ENCODE measurements at regions not wholly inside any gene's neighbourhood (a gene's known extent, or its start where the extent isn't known, plus 50 kb on each side); places are given as distances from the start of the nearest gene placed in this dataset.

DNA sequence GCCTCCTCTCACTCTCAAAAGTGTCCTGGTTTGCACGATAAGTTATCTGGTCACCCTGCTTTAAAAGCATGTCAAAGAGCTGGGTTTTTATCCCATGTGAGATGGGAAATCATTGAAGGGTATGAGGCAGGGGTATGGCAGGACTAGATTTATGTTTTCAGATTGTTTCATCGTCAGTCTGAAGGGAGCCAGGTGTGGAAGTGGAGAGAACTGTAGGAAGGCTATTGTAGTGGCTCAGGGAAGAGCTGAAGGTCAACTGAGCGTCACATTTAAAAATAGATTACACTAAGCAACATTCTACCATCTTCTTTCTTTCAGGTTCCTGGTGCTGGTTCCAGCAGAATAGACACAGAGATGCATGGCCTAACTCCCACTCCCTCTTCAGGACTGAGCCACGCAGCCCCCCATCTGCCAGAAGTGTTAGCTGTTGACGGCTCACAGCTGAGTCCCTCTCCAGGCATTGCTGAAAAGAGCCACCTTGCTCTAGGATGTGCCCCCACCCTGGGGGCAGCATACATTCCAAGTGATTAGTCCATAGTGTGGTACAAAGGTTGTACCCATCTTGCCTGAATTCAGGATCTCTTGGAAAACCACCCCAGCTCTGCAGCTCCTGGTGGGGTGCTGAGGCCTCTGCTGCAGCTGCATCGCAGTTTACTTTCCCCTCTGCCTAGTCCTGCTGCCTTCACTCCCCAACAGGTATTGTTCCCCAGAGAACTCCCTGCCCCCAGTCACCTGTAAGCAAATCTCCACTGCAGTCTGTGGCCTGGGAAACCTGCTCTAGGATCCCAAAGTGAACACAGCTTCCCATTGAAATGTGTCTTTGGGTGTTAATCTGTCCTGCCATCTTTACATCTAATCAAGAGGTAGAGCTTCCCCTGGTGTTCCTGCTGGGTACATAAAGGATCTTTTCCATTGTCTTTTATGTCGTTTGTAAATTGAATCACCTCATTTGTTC is 79.5 kb upstream of the KLF7 start:
- H3F3A ChIP-seq (ENCODE audit: insufficient read depth, low read length, poor library complexity, severe bottlenecking), result no peaks in the 10 kb centered on the region
- H3K4me3 ChIP-seq (ENCODE audit: low read length), result no peak overlapping the region
- no peaks in the 10 kb centered on the region for H3K36me3 ChIP-seq (ENCODE audit: insufficient read depth, low read length)
- no peak overlapping the region for H3K4me2 ChIP-seq (ENCODE audit: low read length)
- no peaks in the 10 kb centered on the region for H3K79me2 ChIP-seq (replicated peaks; ENCODE audit: insufficient read depth, low read length)
- no peaks in the 10 kb centered on the region for H3K9me3 ChIP-seq (ENCODE audit: low read length)
- TF ChIP-seq EP300 (conservative IDR thresholded peaks at IDR 0.05; ENCODE audit: poor library complexity, severe bottlenecking) (no peak), MXI1 (conservative IDR thresholded peaks at IDR 0.05; ENCODE audit: poor library complexity, severe bottlenecking) (no peak)
- no peaks in the 10 kb centered on the region for H4K20me1 ChIP-seq (ENCODE audit: insufficient read depth)
- H2AFZ ChIP-seq (ENCODE audit: low read depth, low read length), result no peak overlapping the region
- no peak overlapping the region for H3K9ac ChIP-seq (ENCODE audit: low read length)
- no peaks in the 10 kb centered on the region for H3K9me2 ChIP-seq (ENCODE audit: insufficient read depth, low read length)
- no peaks in the 10 kb centered on the region for H3K27me3 ChIP-seq (ENCODE audit: insufficient read depth, low read depth, low read length)
- no peak overlapping the region for H3K27ac ChIP-seq (ENCODE audit: low read length)

DNA sequence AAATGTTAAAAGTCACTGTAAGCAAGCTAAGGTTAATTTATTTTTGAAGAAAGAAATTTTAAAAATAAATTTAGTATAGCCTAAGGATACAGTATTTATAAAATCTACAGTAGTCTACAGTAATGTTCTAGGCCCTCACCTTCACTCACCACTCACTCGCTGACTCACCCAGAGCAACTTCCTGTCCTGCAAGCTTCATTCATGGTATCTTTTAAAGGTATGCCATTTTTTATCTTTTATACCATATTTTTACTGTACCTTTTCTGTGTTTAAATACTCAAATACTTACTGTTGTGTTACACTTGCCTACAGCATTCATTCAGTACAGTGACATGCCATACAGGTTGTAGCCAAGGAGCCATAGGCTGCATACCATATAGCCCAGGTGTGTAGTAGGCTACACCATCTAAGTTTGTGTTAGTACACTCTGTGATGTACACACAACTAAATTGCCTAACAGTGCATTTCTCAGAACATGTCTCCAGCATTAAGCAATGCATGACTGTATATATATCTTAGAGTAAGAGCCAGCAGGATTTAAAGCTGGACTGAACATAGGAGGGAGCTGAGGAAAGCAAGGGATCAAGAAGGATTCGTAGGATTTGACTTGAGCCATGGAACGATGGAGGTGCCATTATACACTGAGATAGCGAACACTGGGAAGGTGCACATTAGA is 83.1 kb upstream of the KLF7 start:
- Histone ChIP-seq H3K36me3 (ENCODE audit: insufficient read depth, low read length) (no peaks in the 10 kb centered on the region), H3K4me3 (ENCODE audit: low read length) (no peak overlapping the region), H3K27ac (ENCODE audit: low read length) (no peak overlapping the region), H3K4me2 (ENCODE audit: low read length) (no peak overlapping the region), H2AFZ (ENCODE audit: low read depth, low read length) (no peak overlapping the region), H3K27me3 (ENCODE audit: insufficient read depth, low read depth, low read length) (no peaks in the 10 kb centered on the region), H3K79me2 (replicated peaks; ENCODE audit: insufficient read depth, low read length) (no peaks in the 10 kb centered on the region), H3F3A (ENCODE audit: insufficient read depth, low read length, poor library complexity, severe bottlenecking) (no peaks in the 10 kb centered on the region), H3K9ac (ENCODE audit: low read length) (no peak overlapping the region), H3K9me2 (ENCODE audit: insufficient read depth, low read length) (no peaks in the 10 kb centered on the region), H3K9me3 (ENCODE audit: low read length) (no peaks in the 10 kb centered on the region), H4K20me1 (ENCODE audit: insufficient read depth) (no peaks in the 10 kb centered on the region)
- TF ChIP-seq MXI1 (conservative IDR thresholded peaks at IDR 0.05; ENCODE audit: poor library complexity, severe bottlenecking), result no peak
- TF ChIP-seq CTCF (IDR thresholded peaks at IDR 0.05; ENCODE audit: poor library complexity, severe bottlenecking), result no peak
- TF ChIP-seq REST (IDR thresholded peaks at IDR 0.05; ENCODE audit: borderline replicate concordance), result no peak
- no peak for TF ChIP-seq TAF1 (IDR thresholded peaks at IDR 0.05; ENCODE audit: low read depth)

DNA sequence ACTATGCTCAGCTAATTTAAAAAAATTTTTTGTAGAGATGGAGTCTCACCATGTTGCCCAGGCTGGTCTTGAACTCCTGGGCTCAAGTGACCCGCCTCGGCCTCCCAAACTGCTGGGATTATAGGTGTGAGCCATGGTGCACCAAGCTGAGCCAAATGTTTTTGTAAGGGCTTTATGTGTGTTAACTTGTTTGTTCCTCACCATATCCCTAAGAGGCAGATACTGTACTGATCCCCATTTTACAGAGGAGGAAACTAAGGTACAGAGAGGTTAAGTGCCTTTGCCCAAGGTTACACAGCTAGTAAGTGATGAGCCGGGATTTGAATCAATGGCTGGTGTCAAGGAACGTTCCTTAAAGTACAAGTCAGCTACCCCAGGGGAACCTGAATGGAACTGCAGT is 85.3 kb upstream of the KLF7 start:
- no peak overlapping the region for H3K4me2 ChIP-seq (ENCODE audit: low read length)
- H3F3A ChIP-seq (ENCODE audit: insufficient read depth, low read length, poor library complexity, severe bottlenecking), result no peaks in the 10 kb centered on the region
- H3K79me2 ChIP-seq (replicated peaks; ENCODE audit: insufficient read depth, low read length), result no peaks in the 10 kb centered on the region
- no peak overlapping the region for H3K4me3 ChIP-seq (ENCODE audit: low read length)
- H2AFZ ChIP-seq (ENCODE audit: low read depth, low read length), result no peak overlapping the region
- no peaks in the 10 kb centered on the region for H3K9me2 ChIP-seq (ENCODE audit: insufficient read depth, low read length)
- no peak overlapping the region for H3K27ac ChIP-seq (ENCODE audit: low read length)
- no peaks in the 10 kb centered on the region for H3K36me3 ChIP-seq (ENCODE audit: insufficient read depth, low read length)
- H3K9me3 ChIP-seq (ENCODE audit: low read length), result no peaks in the 10 kb centered on the region
- no peaks in the 10 kb centered on the region for H4K20me1 ChIP-seq (ENCODE audit: insufficient read depth)
- H3K27me3 ChIP-seq (ENCODE audit: insufficient read depth, low read depth, low read length), result no peaks in the 10 kb centered on the region
- no peak overlapping the region for H3K9ac ChIP-seq (ENCODE audit: low read length)
- no peak for TF ChIP-seq SMC3 (conservative IDR thresholded peaks at IDR 0.05; ENCODE audit: poor library complexity)
- TF ChIP-seq MXI1 (conservative IDR thresholded peaks at IDR 0.05; ENCODE audit: poor library complexity, severe bottlenecking), result no peak
- no peak for TF ChIP-seq RAD21 (conservative IDR thresholded peaks at IDR 0.05)
- TF ChIP-seq REST (IDR thresholded peaks at IDR 0.05; ENCODE audit: borderline replicate concordance), result no peak
- no peak for TF ChIP-seq CTCF (IDR thresholded peaks at IDR 0.05; ENCODE audit: poor library complexity, severe bottlenecking)
- TF ChIP-seq EP300 (conservative IDR thresholded peaks at IDR 0.05; ENCODE audit: poor library complexity, severe bottlenecking), result no peak
- TF ChIP-seq TAF1 (IDR thresholded peaks at IDR 0.05; ENCODE audit: low read depth), result no peak
